Immature natural killer cell (primary cell): ENCODE measurements at regions not wholly inside any gene's neighbourhood (a gene's known extent, or its start where the extent isn't known, plus 50 kb on each side); places are given as distances from the start of the nearest gene placed in this dataset.

Experiments
- DNase-seq, 3 donors: peaks; one replicate each; pipeline ENCODE4 v3.0.0; 2022; ENCODE audit warnings: mixed read lengths in 1 of 3
- H3K27ac Mint-ChIP-seq, 6 donors: one replicate each; pipeline ENCODE4 v1.8.0; 2020; ENCODE audit warnings: mixed read lengths in 6 of 6, mild to moderate bottlenecking in 5 of 6, inconsistent platforms in 4 of 6, moderate library complexity in 3 of 6
- H3K27me3 Mint-ChIP-seq, 3 donors: one replicate each; pipeline ENCODE4 v1.8.0; 2020 to 2021; ENCODE audit warnings: low read depth in 3 of 3, mild to moderate bottlenecking in 3 of 3, mixed read lengths in 3 of 3, moderate library complexity in 3 of 3, inconsistent platforms in 1 of 3
- H3K36me3 Mint-ChIP-seq, 3 donors: one replicate each; pipeline ENCODE4 v1.8.0; 2020; ENCODE audit warnings: mixed read lengths in 3 of 3, inconsistent platforms in 2 of 3, mild to moderate bottlenecking in 2 of 3
- H3K4me1 Mint-ChIP-seq, 2 donors: one replicate each; pipeline ENCODE4 v1.8.0; 2020; ENCODE audit warnings: inconsistent platforms in 2 of 2, mild to moderate bottlenecking in 2 of 2, mixed read lengths in 2 of 2, moderate library complexity in 1 of 2
- H3K4me3 Mint-ChIP-seq, 5 donors: one replicate each; pipeline ENCODE4 v1.8.0; 2020; ENCODE audit warnings: mild to moderate bottlenecking in 5 of 5, mixed read lengths in 5 of 5, inconsistent platforms in 3 of 5, moderate library complexity in 3 of 5
- H3K9me3 Mint-ChIP-seq, 6 donors: one replicate each; pipeline ENCODE4 v1.8.0; 2020; ENCODE audit warnings: mild to moderate bottlenecking in 6 of 6, mixed read lengths in 6 of 6, inconsistent platforms in 4 of 6, moderate library complexity in 3 of 6

GRCh38 chr2:239459056-239459455 lies 58.2 kb upstream of the HDAC4 start:
- no peak overlapping the region for H3K4me3 Mint-ChIP-seq
- no peak for DNase-seq
- peaks cover 0 to 5% (median 1%) of the 10 kb centered on the region in 6 donors for H3K9me3 Mint-ChIP-seq
- peaks cover 5 to 10% (median 7%) of the 10 kb centered on the region in 3 donors for H3K27me3 Mint-ChIP-seq
- H3K4me1 Mint-ChIP-seq = no peaks in the 10 kb centered on the region
- H3K36me3 Mint-ChIP-seq = peaks cover 0 to 3% (median 0%) of the 10 kb centered on the region in 3 donors
- H3K27ac Mint-ChIP-seq = no peak overlapping the region

- H3K27me3 Mint-ChIP-seq = peaks cover 6 to 10% (median 6%) of the 10 kb centered on the region in 3 donors
- H3K36me3 Mint-ChIP-seq = peaks cover 0 to 10% (median 0%) of the 10 kb centered on the region in 3 donors
- H3K4me1 Mint-ChIP-seq = no peaks in the 10 kb centered on the region
- no peak overlapping the region for H3K4me3 Mint-ChIP-seq
- peaks cover 2 to 14% (median 5%) of the 10 kb centered on the region in 6 donors for H3K9me3 Mint-ChIP-seq
- no peak for DNase-seq
- no peak overlapping the region for H3K27ac Mint-ChIP-seq
Observed at GRCh38 chr2:239457586-239458445, 57.0 kb upstream of the HDAC4 start.

GRCh38 chr2:239456940-239457339 lies 56.1 kb upstream of the HDAC4 start:
- no peak overlapping the region for H3K4me3 Mint-ChIP-seq
- DNase-seq = no peak
- H3K9me3 Mint-ChIP-seq = peaks cover 5 to 23% (median 7%) of the 10 kb centered on the region in 6 donors
- H3K27ac Mint-ChIP-seq = no peak overlapping the region
- H3K27me3 Mint-ChIP-seq = peaks cover 6 to 12% (median 6%) of the 10 kb centered on the region in 3 donors
- H3K4me1 Mint-ChIP-seq = no peaks in the 10 kb centered on the region
- peaks cover 3 to 15% (median 4%) of the 10 kb centered on the region in 3 donors for H3K36me3 Mint-ChIP-seq

- Mint-ChIP-seq H3K4me1 (no peaks in the 10 kb centered on the region), H3K4me3 (no peak overlapping the region), H3K9me3 (peaks cover 6 to 34% (median 13%) of the 10 kb centered on the region in 6 donors), H3K27me3 (peaks cover 6 to 15% (median 6%) of the 10 kb centered on the region in 3 donors), H3K27ac (no peak overlapping the region), H3K36me3 (peaks cover 4 to 18% (median 6%) of the 10 kb centered on the region in 3 donors)
- DNase-seq = no peak
Observed at GRCh38 chr2:239455436-239456203, 54.8 kb upstream of the HDAC4 start.

- H3K27me3 Mint-ChIP-seq = peaks cover 6 to 14% (median 6%) of the 10 kb centered on the region in 3 donors
- peaks cover 4 to 15% (median 6%) of the 10 kb centered on the region in 3 donors for H3K36me3 Mint-ChIP-seq
- no peaks in the 10 kb centered on the region for H3K4me1 Mint-ChIP-seq
- no peak overlapping the region for H3K4me3 Mint-ChIP-seq
- no peak overlapping the region for H3K27ac Mint-ChIP-seq
- H3K9me3 Mint-ChIP-seq = peaks cover 6 to 34% (median 13%) of the 10 kb centered on the region in 6 donors
- no peak for DNase-seq
Observed at GRCh38 chr2:239454507-239454906, 53.7 kb upstream of the HDAC4 start.
